ENCODE measurements at regions not wholly inside any gene's neighbourhood (a gene's known extent, or its start where the extent isn't known, plus 50 kb on each side); places are given as distances from the start of the nearest gene placed in this dataset.
"Not testable (repeated sequence)": the region's sequence is repeated elsewhere in the genome, so short reads cannot be mapped to it uniquely, and the experiment has no call there.

GRCh38 chr9:89678396-89679015 is 73.7 kb downstream of the GADD45G start:
- H3K36me3 Mint-ChIP-seq (ENCODE audit: low read depth), result no peaks in the 10 kb centered on the region
- ATAC-seq, result no peak
- H3K9me3 ChIP-seq (ENCODE audit: control insufficient read depth, low read length, poor library complexity, severe bottlenecking), result no peaks in the 10 kb centered on the region

GRCh38 chr9:89679016-89679415 is 74.2 kb downstream of the GADD45G start:
- no peaks in the 10 kb centered on the region for H3K36me3 Mint-ChIP-seq (ENCODE audit: low read depth)
- DNase-seq (no peak), ATAC-seq (no peak)
- H3K27ac Mint-ChIP-seq, result no peak overlapping the region
- H3K27me3 Mint-ChIP-seq, result no peaks in the 10 kb centered on the region
- peaks cover 2% of the 10 kb centered on the region for H3K4me1 Mint-ChIP-seq
- no peaks in the 10 kb centered on the region for H3K9me3 ChIP-seq (ENCODE audit: control insufficient read depth, low read length, poor library complexity, severe bottlenecking)
- no peak overlapping the region for H3K4me3 Mint-ChIP-seq

More at GRCh38 chr9:89678396-89679015, 73.7 kb downstream of the GADD45G start:
- DNase-seq, result no peak
- Mint-ChIP-seq H3K27ac (no peak overlapping the region), H3K27me3 (no peaks in the 10 kb centered on the region), H3K4me1 (peaks cover 2% of the 10 kb centered on the region), H3K4me3 (no peak overlapping the region)

DNA sequence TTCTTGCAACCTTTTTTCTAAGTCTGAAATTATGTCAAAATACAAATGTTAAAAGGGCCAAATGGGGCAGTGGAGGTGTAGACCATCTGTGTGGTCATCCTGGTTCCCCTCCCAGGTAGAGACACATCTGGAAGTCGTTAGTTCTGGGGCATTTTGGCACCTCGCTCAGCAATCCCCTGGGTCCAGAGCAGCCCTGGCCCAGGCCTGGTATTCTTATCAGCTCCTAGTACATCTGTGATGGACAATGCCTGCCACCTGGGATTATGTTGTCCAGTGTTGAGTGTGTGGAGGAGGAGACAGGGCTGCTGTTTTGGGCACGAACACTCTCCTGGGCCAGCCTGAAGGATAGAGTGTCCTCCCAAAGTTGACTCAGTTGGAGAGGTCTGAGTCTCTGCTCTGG is 74.8 kb downstream of the GADD45G start:
- H3K4me3 Mint-ChIP-seq, result no peak overlapping the region
- no peaks in the 10 kb centered on the region for H3K27me3 Mint-ChIP-seq
- H3K36me3 Mint-ChIP-seq (ENCODE audit: low read depth), result no peaks in the 10 kb centered on the region
- no peaks in the 10 kb centered on the region for H3K9me3 ChIP-seq (ENCODE audit: control insufficient read depth, low read length, poor library complexity, severe bottlenecking)
- ATAC-seq (no peak), DNase-seq (no peak)
- H3K27ac Mint-ChIP-seq, result no peak overlapping the region
- H3K4me1 Mint-ChIP-seq, result peaks cover 2% of the 10 kb centered on the region

- Mint-ChIP-seq H3K27me3 (no peaks in the 10 kb centered on the region), H3K4me1 (peaks cover 2% of the 10 kb centered on the region), H3K4me3 (no peak overlapping the region), H3K36me3 (ENCODE audit: low read depth) (no peaks in the 10 kb centered on the region), H3K27ac (no peak overlapping the region)
- ATAC-seq, result no peak
- H3K9me3 ChIP-seq (ENCODE audit: control insufficient read depth, low read length, poor library complexity, severe bottlenecking), result no peaks in the 10 kb centered on the region
- DNase-seq, result no peak
Observed at GRCh38 chr9:89680547-89681467, 76.0 kb downstream of the GADD45G start.

- not testable (repeated sequence) for H3K4me3 Mint-ChIP-seq; H3K27me3 Mint-ChIP-seq; H3K27ac Mint-ChIP-seq; H3K4me1 Mint-ChIP-seq; ATAC-seq; H3K36me3 Mint-ChIP-seq (ENCODE audit: low read depth); DNase-seq; H3K9me3 ChIP-seq (ENCODE audit: control insufficient read depth, low read length, poor library complexity, severe bottlenecking)
Observed at GRCh38 chr9:89681468-89681859, 76.7 kb downstream of the GADD45G start.

DNA sequence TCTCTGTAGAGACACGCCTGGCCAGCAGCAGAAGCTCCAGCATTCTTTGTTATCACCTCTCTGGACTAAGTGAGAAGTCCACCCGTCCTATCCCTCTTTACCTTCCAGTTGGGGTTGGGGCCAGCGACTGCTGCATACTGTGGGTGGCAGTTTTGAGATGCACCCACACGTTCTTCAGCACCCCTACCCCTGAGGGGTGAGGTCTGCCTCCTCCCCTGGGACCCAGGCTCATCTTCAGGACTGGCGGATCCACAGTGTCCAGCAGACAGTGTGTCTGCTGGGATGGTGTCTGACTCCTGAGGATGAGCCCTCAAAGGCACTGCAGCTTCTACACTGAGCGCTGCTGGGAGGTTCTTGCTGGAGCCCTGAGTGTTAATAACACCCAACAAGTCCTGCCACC is 78.8 kb downstream of the GADD45G start:
- no peak overlapping the region for H3K4me3 Mint-ChIP-seq
- H3K36me3 Mint-ChIP-seq (ENCODE audit: low read depth), result no peaks in the 10 kb centered on the region
- DNase-seq (no peak), ATAC-seq (no peak)
- H3K4me1 Mint-ChIP-seq, result peaks cover 5% of the 10 kb centered on the region
- H3K27ac Mint-ChIP-seq, result no peak overlapping the region
- H3K27me3 Mint-ChIP-seq, result peaks cover 6% of the 10 kb centered on the region
- H3K9me3 ChIP-seq (ENCODE audit: control insufficient read depth, low read length, poor library complexity, severe bottlenecking), result no peaks in the 10 kb centered on the region

- DNase-seq (no peak), ATAC-seq (no peak)
- H3K4me1 Mint-ChIP-seq, result peaks cover 7% of the 10 kb centered on the region
- H3K27me3 Mint-ChIP-seq, result peaks cover 6% of the 10 kb centered on the region
- H3K27ac Mint-ChIP-seq, result no peak overlapping the region
- H3K9me3 ChIP-seq (ENCODE audit: control insufficient read depth, low read length, poor library complexity, severe bottlenecking), result no peaks in the 10 kb centered on the region
- no peaks in the 10 kb centered on the region for H3K36me3 Mint-ChIP-seq (ENCODE audit: low read depth)
- no peak overlapping the region for H3K4me3 Mint-ChIP-seq
Observed at GRCh38 chr9:89684218-89684617, 79.4 kb downstream of the GADD45G start.

DNA sequence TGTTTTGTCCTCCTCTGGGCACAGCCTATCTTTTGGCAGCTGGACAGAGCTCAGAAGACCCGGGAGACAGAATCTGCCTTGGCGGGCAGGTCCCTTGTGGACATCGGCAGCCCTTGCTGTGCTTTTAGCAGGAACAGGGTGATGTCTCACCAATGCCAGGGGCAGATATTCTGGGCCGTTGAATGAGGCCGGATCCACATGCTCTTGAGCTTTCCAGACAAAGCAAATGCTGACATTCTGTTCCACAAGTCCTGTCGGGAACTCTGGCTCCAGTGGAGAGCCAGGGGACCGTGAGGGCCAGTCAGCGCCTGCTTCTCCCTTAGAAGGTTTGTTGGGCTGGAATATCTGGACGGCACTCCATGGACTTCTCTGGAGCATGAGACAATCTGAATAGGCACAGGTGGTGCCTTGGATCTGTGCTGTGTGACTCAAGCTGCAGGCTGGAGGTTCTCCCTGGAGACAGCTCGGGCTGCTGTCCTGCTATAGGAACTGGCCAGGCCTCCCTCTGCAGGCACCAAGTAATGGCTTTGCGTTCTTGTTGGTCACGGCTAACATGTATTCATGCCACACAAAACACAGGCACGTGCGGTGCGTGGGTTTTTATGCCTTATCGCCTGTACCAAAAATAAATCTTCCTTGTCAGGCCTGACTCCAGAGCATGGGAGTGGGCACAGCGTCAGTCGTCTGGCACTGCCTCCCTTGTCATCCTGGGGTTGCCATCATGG is 80.3 kb downstream of the GADD45G start:
- H3K9me3 ChIP-seq (ENCODE audit: control insufficient read depth, low read length, poor library complexity, severe bottlenecking), result no peaks in the 10 kb centered on the region
- no peak overlapping the region for H3K4me3 Mint-ChIP-seq
- H3K27ac Mint-ChIP-seq, result no peak overlapping the region

GRCh38 chr9:89685698-89686097 is 80.9 kb downstream of the GADD45G start:
- no peaks in the 10 kb centered on the region for H3K9me3 ChIP-seq (ENCODE audit: control insufficient read depth, low read length, poor library complexity, severe bottlenecking)
- H3K4me3 Mint-ChIP-seq, result no peak overlapping the region
- H3K36me3 Mint-ChIP-seq (ENCODE audit: low read depth), result no peaks in the 10 kb centered on the region
- H3K27ac Mint-ChIP-seq, result no peak overlapping the region
- peaks cover 10% of the 10 kb centered on the region for H3K4me1 Mint-ChIP-seq
- peaks cover 6% of the 10 kb centered on the region for H3K27me3 Mint-ChIP-seq
- ATAC-seq (no peak), DNase-seq (no peak)

More for the DNA sequence above, 80.3 kb downstream of the GADD45G start:
- no peak for DNase-seq
- H3K27me3 Mint-ChIP-seq, result peaks cover 6% of the 10 kb centered on the region
- ATAC-seq, result no peak
- no peaks in the 10 kb centered on the region for H3K36me3 Mint-ChIP-seq (ENCODE audit: low read depth)
- peaks cover 7% of the 10 kb centered on the region for H3K4me1 Mint-ChIP-seq

GRCh38 chr9:89686126-89686525 is 81.3 kb downstream of the GADD45G start:
- peaks cover 6% of the 10 kb centered on the region for H3K27me3 Mint-ChIP-seq
- DNase-seq, result no peak
- no peak for ATAC-seq
- no peak overlapping the region for H3K27ac Mint-ChIP-seq
- no peak overlapping the region for H3K4me3 Mint-ChIP-seq
- peaks cover 14% of the 10 kb centered on the region for H3K4me1 Mint-ChIP-seq
- no peaks in the 10 kb centered on the region for H3K36me3 Mint-ChIP-seq (ENCODE audit: low read depth)
- H3K9me3 ChIP-seq (ENCODE audit: control insufficient read depth, low read length, poor library complexity, severe bottlenecking), result no peaks in the 10 kb centered on the region

DNA sequence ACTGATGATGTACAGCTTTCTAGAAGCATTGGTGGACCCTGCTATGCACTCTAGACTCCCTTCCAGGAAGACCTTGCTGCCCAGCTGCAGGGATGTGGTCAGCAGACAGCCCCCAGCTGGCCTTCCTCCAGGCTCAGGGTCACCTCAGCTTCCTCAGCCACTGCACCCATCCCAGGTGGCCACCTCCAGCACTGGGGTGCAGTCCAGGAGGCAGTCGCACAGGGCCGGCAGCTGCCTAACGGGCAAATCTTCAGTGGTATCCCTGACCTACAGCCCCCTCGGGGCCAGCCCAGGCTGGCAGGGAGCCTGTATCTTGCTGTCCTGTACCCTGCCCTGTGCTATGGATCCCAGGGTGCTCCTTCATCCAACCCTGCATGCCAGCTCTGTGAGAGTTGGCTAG is 81.8 kb downstream of the GADD45G start:
- H3K4me3 Mint-ChIP-seq, result no peak overlapping the region
- DNase-seq (no peak), ATAC-seq (no peak)
- H3K36me3 Mint-ChIP-seq (ENCODE audit: low read depth), result no peaks in the 10 kb centered on the region
- no peaks in the 10 kb centered on the region for H3K9me3 ChIP-seq (ENCODE audit: control insufficient read depth, low read length, poor library complexity, severe bottlenecking)
- peaks cover 18% of the 10 kb centered on the region for H3K4me1 Mint-ChIP-seq
- H3K27me3 Mint-ChIP-seq, result peaks cover 6% of the 10 kb centered on the region
- no peak overlapping the region for H3K27ac Mint-ChIP-seq

- DNase-seq (no peak), ATAC-seq (no peak)
- Mint-ChIP-seq H3K27me3 (peaks cover 6% of the 10 kb centered on the region), H3K27ac (no peak overlapping the region), H3K4me1 (peaks cover 23% of the 10 kb centered on the region), H3K4me3 (no peak overlapping the region), H3K36me3 (ENCODE audit: low read depth) (no peaks in the 10 kb centered on the region)
- H3K9me3 ChIP-seq (ENCODE audit: control insufficient read depth, low read length, poor library complexity, severe bottlenecking), result no peaks in the 10 kb centered on the region
Observed at GRCh38 chr9:89687188-89687587, 82.4 kb downstream of the GADD45G start.

GRCh38 chr9:89687848-89688247 is 83.0 kb downstream of the GADD45G start:
- H3K27me3 Mint-ChIP-seq, result peaks cover 6% of the 10 kb centered on the region
- peaks cover 23% of the 10 kb centered on the region for H3K4me1 Mint-ChIP-seq
- H3K9me3 ChIP-seq (ENCODE audit: control insufficient read depth, low read length, poor library complexity, severe bottlenecking), result no peaks in the 10 kb centered on the region
- DNase-seq, result no peak
- no peak overlapping the region for H3K27ac Mint-ChIP-seq
- no peak for ATAC-seq
- no peak overlapping the region for H3K4me3 Mint-ChIP-seq
- no peaks in the 10 kb centered on the region for H3K36me3 Mint-ChIP-seq (ENCODE audit: low read depth)
